Mesendoderm (in vitro differentiated cells): ENCODE measurements at regions not wholly inside any gene's neighbourhood (a gene's known extent, or its start where the extent isn't known, plus 50 kb on each side); places are given as distances from the start of the nearest gene placed in this dataset.
"Not testable (repeated sequence)": the region's sequence is repeated elsewhere in the genome, so short reads cannot be mapped to it uniquely, and the experiment has no call there.

ENCODE experiments used
- DNase-seq: peaks from one replicate; pipeline ENCODE4 v3.0.0; 2013
- H2AK5ac ChIP-seq: 2 replicates; pipeline ENCODE4 v1.6.1; 2013; ENCODE audit warnings: low read length, inconsistent platforms
- H2BK120ac ChIP-seq: 2 replicates; pipeline ENCODE4 v1.6.1; 2013; ENCODE audit warnings: low read depth, mild to moderate bottlenecking, low read length, moderate library complexity, mixed read lengths
- H2BK15ac ChIP-seq: replicated peaks from 2 replicates; pipeline ENCODE4 v1.6.1; 2013; ENCODE audit warnings: low read depth, mild to moderate bottlenecking, moderate library complexity
- H2BK5ac ChIP-seq: 2 replicates; pipeline ENCODE4 v1.6.1; 2013; ENCODE audit warnings: low read length, inconsistent platforms
- H3K18ac ChIP-seq: 2 replicates; pipeline ENCODE4 v1.6.1; 2013; ENCODE audit warnings: mild to moderate bottlenecking, low read length, mixed read lengths
- H3K23ac ChIP-seq: one replicate; pipeline ENCODE4 v1.6.1; 2013; ENCODE audit warnings: low read length
- H3K27ac ChIP-seq: 2 replicates; pipeline ENCODE4 v1.5.1; 2013; ENCODE audit warnings: low read depth, mild to moderate bottlenecking, inconsistent platforms, low read length, moderate library complexity
- H3K27me3 ChIP-seq: 2 replicates; pipeline ENCODE4 v1.6.1; 2013; ENCODE audit warnings: low read length, control low read depth, mild to moderate bottlenecking, inconsistent platforms; ENCODE audit not compliant: insufficient read depth, poor library complexity
- H3K36me3 ChIP-seq: 2 replicates; pipeline ENCODE4 v1.6.1; 2013; ENCODE audit warnings: low read length, inconsistent platforms; ENCODE audit not compliant: control insufficient read depth, insufficient read depth
- H3K4ac ChIP-seq: one replicate; pipeline ENCODE4 v1.6.1; 2013; ENCODE audit warnings: low read depth, mild to moderate bottlenecking, low read length, moderate library complexity
- H3K4me1 ChIP-seq: 2 replicates; pipeline ENCODE4 v1.6.1; 2013; ENCODE audit warnings: low read depth, low read length, inconsistent platforms; ENCODE audit not compliant: control insufficient read depth
- H3K4me2 ChIP-seq: 2 replicates; pipeline ENCODE4 v1.6.1; 2013; ENCODE audit warnings: low read length
- H3K4me3 ChIP-seq: 2 replicates; pipeline ENCODE4 v1.5.1; 2013; ENCODE audit warnings: mild to moderate bottlenecking, low read length
- H3K56ac ChIP-seq: one replicate; pipeline ENCODE4 v1.6.1; 2013; ENCODE audit warnings: low read length
- H3K79me1 ChIP-seq: 2 replicates; pipeline ENCODE4 v1.6.1; 2013; ENCODE audit warnings: low read length, inconsistent platforms
- H3K79me2 ChIP-seq: 2 replicates; pipeline ENCODE4 v1.6.1; 2013; ENCODE audit warnings: mild to moderate bottlenecking, low read length; ENCODE audit not compliant: control insufficient read depth, insufficient read depth
- H3K9ac ChIP-seq: 2 replicates; pipeline ENCODE4 v1.6.1; 2013; ENCODE audit warnings: low read length, inconsistent platforms
- H4K5ac ChIP-seq: one replicate; pipeline ENCODE4 v1.6.1; 2013; ENCODE audit warnings: low read length
- H4K8ac ChIP-seq: one replicate; pipeline ENCODE4 v1.6.1; 2013; ENCODE audit warnings: low read depth, mild to moderate bottlenecking, control low read depth, low read length, moderate library complexity
- WGBS: extraction: QIAGEN DNeasy Blood & Tissue Kit; methylation state at CpG from one replicate; pipeline ENCODE4 v1.1.7; 2013; ENCODE audit warnings: low lambda C conversion rate, missing lambda C conversion rate; ENCODE audit not compliant: insufficient coverage; ENCODE audit errors: extremely low coverage; 5-methylcytosine and 5-hydroxymethylcytosine counted together

DNA sequence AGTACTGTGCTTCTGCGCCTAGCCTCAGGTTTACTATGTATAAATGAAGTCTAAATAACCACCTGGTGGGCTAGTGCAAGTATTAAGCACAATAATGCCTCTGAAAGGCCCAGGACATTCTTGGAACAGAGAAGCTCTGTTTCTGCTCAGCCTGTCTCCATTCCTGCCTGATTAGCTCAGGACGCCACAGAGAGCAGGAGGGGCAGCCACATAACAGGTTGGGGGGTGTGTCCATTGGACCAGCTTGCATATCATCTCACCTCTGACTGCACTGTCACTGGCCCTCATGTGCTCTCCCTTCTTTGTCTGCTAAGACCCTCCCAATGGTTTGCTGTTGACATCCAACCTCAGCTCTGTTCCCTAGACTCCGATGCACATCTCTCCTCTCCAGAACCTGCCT, 52.8 kb upstream of the IKZF1 start:
- Histone ChIP-seq H3K4me2 (no peak overlapping the region), H2BK120ac (no peak overlapping the region), H2BK5ac (no peak overlapping the region), H2BK15ac (no peak overlapping the region), H3K79me2 (no peaks in the 10 kb centered on the region), H2AK5ac (no peak overlapping the region), H3K27ac (no peak overlapping the region), H3K18ac (no peak overlapping the region), H3K79me1 (no peaks in the 10 kb centered on the region), H3K4me1 (no peaks in the 10 kb centered on the region), H3K23ac (no peak overlapping the region), H3K27me3 (no peaks in the 10 kb centered on the region), H3K4ac (no peak overlapping the region), H4K5ac (no peak overlapping the region), H4K8ac (no peak overlapping the region), H3K56ac (no peak overlapping the region), H3K36me3 (no peaks in the 10 kb centered on the region), H3K9ac (no peak overlapping the region), H3K4me3 (no peak overlapping the region)
- DNase-seq: peak; percentile 11
- WGBS: no CpG with 5 or more reads among the region's 3 CpGs

- H3K18ac ChIP-seq: no peak overlapping the region
- H3K36me3 ChIP-seq: no peaks in the 10 kb centered on the region
- no peak overlapping the region for H3K4ac ChIP-seq
- H3K79me2 ChIP-seq: no peaks in the 10 kb centered on the region
- no peaks in the 10 kb centered on the region for H3K4me1 ChIP-seq
- H3K27me3 ChIP-seq: no peaks in the 10 kb centered on the region
- H3K23ac ChIP-seq: no peak overlapping the region
- no peak overlapping the region for H2AK5ac ChIP-seq
- no peak overlapping the region for H3K4me2 ChIP-seq
- H2BK120ac ChIP-seq: no peak overlapping the region
- no peak overlapping the region for H3K56ac ChIP-seq
- no peak overlapping the region for H3K4me3 ChIP-seq
- WGBS: no CpG with 5 or more reads among the region's 2 CpGs
- H2BK5ac ChIP-seq: no peak overlapping the region
- H3K79me1 ChIP-seq: no peaks in the 10 kb centered on the region
- DNase-seq: peak; percentile 10
- no peak overlapping the region for H3K27ac ChIP-seq
- H2BK15ac ChIP-seq: no peak overlapping the region
- no peak overlapping the region for H4K8ac ChIP-seq
- no peak overlapping the region for H4K5ac ChIP-seq
- no peak overlapping the region for H3K9ac ChIP-seq
Observed at GRCh38 chr7:50246551-50246950, 58.0 kb upstream of the IKZF1 start.

DNA sequence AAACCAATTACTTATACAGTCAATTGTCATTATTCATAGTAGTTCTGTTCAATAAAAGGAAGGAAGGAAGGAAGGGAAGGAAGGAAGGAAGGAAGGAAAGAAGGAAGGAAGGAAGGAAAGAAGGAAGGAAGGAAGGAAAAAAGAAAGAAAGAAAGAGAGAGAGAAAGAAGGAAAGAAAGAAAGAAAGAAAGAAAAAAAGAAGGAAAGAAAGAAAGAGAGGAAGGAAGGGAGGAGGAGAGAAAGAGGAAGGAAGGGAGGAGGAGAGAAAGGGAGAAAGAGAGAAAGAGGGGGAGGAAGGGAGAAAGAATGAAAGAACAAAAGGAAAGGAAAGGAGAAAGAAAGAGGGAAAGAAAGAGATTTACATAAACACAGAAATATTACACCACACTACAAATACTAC, 62.4 kb upstream of the IKZF1 start:
- not testable (repeated sequence) for H3K4ac ChIP-seq, H3K27ac ChIP-seq, DNase-seq, H3K79me1 ChIP-seq, H2BK120ac ChIP-seq, H3K79me2 ChIP-seq, H4K5ac ChIP-seq, H3K36me3 ChIP-seq, H3K4me2 ChIP-seq, H3K9ac ChIP-seq, H3K27me3 ChIP-seq, H2BK5ac ChIP-seq, H3K4me1 ChIP-seq, H3K23ac ChIP-seq, H3K56ac ChIP-seq, H4K8ac ChIP-seq, H2AK5ac ChIP-seq, H3K4me3 ChIP-seq, H3K18ac ChIP-seq, H2BK15ac ChIP-seq

DNA sequence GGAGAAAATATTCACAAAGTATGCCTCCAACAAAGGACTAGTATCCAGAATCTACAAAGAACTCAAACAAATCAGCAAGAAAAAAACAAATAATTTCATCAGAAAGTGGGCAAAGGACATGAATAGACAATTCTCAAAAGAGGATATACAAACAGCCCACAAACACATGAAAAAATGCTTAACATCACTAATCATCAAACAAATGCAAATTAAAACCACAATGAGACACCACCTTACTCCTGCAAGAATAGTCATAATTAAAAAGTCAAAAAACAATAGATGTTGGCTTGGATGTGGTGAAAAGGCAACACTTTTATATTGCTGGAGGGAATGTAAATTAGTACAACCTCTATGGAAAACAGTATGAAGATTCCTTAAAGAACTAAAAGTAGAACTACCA, 63.8 kb upstream of the IKZF1 start:
- not testable (repeated sequence) for H3K4ac ChIP-seq, H3K4me2 ChIP-seq, H3K36me3 ChIP-seq, H3K23ac ChIP-seq, H3K27me3 ChIP-seq, H2BK5ac ChIP-seq, DNase-seq, H4K5ac ChIP-seq, H2AK5ac ChIP-seq, H2BK15ac ChIP-seq, H3K18ac ChIP-seq, H3K27ac ChIP-seq, H3K79me1 ChIP-seq, H3K9ac ChIP-seq, H3K79me2 ChIP-seq, H3K56ac ChIP-seq, H2BK120ac ChIP-seq, H4K8ac ChIP-seq, H3K4me3 ChIP-seq, H3K4me1 ChIP-seq

DNA sequence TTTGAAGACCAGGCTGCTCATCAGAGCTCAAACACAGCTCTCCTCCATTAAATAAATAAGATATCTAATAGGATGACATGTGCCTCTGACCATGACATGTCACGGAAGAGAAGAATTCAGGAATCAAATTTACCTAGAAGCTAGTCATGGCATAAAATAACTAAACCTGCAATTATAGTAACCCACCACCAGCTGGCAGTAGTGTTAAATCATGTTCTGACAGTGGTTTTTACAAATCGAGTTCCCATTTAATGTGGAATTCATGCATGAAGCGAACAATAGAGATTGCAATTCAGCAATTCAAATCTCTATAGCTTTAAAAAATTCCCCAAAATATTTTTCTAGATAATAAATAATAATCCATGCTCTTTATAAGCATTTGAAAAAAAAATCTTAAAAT, 74.6 kb upstream of the IKZF1 start:
- WGBS: no CpG with 5 or more reads among the region's 3 CpGs
- no peaks in the 10 kb centered on the region for H3K4me1 ChIP-seq
- no peak overlapping the region for H2AK5ac ChIP-seq
- no peak overlapping the region for H2BK15ac ChIP-seq
- no peaks in the 10 kb centered on the region for H3K79me1 ChIP-seq
- H3K56ac ChIP-seq: no peak overlapping the region
- no peak overlapping the region for H3K4me2 ChIP-seq
- no peaks in the 10 kb centered on the region for H3K79me2 ChIP-seq
- H3K27me3 ChIP-seq: no peaks in the 10 kb centered on the region
- DNase-seq: peak; percentile 65
- H4K5ac ChIP-seq: no peak overlapping the region
- H3K4me3 ChIP-seq: no peak overlapping the region
- no peak overlapping the region for H3K4ac ChIP-seq
- no peak overlapping the region for H4K8ac ChIP-seq
- no peaks in the 10 kb centered on the region for H3K36me3 ChIP-seq
- H2BK5ac ChIP-seq: no peak overlapping the region
- no peak overlapping the region for H2BK120ac ChIP-seq
- H3K23ac ChIP-seq: no peak overlapping the region
- H3K27ac ChIP-seq: no peak overlapping the region
- H3K9ac ChIP-seq: no peak overlapping the region
- no peak overlapping the region for H3K18ac ChIP-seq

- WGBS: no CpG with 5 or more reads among the region's 4 CpGs
- Histone ChIP-seq H2BK120ac (peak overlapping the region; percentile 45), H3K27ac (no peak overlapping the region), H4K5ac (no peak overlapping the region), H3K56ac (no peak overlapping the region), H3K23ac (no peak overlapping the region), H3K4ac (no peak overlapping the region), H3K4me1 (no peaks in the 10 kb centered on the region), H3K27me3 (no peaks in the 10 kb centered on the region), H3K36me3 (no peaks in the 10 kb centered on the region), H3K18ac (no peak overlapping the region), H2AK5ac (no peak overlapping the region), H2BK5ac (no peak overlapping the region), H2BK15ac (no peak overlapping the region), H3K4me2 (no peak overlapping the region), H3K79me2 (no peaks in the 10 kb centered on the region), H4K8ac (no peak overlapping the region), H3K79me1 (no peaks in the 10 kb centered on the region), H3K9ac (no peak overlapping the region), H3K4me3 (no peak overlapping the region)
- DNase-seq: no peak
Observed at GRCh38 chr7:50228148-50228547, 76.4 kb upstream of the IKZF1 start.
